ENCODE measurements at regions not wholly inside any gene's neighbourhood (a gene's known extent, or its start where the extent isn't known, plus 50 kb on each side); places are given as distances from the start of the nearest gene placed in this dataset.

DNA sequence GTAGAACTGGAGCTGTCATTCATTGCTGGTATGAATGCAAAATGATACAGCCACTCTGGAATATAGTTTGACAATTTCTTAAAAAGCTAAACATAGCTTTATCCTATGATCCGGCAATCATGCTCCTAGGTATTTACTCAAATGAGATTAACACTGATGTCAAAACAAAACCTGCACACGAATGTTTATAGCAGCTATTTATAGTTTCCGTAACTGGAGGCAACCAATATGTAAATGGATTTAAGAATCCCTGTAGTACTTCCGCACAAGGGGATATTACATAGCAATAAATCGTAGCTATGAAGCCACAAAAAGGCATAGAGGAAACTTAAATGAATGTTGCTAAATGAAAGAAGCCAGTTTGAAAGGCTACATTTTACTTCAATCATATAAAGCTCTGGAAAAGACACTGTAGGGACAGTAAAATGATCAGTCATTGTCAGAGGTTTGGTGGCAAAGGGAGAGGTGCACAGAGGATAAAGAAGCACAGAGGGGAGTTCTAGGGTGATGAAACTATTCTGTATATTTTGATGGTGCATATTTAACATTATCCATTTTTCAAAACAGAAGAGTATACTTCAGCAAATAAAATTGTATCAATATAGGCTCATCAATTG, 1893.0 kb upstream of the PCDH20 start:
- H4K20me1 ChIP-seq (ENCODE audit: insufficient read depth, low read length) = no peaks in the 10 kb centered on the region
- H3K27ac ChIP-seq (ENCODE audit: low read depth, low read length) = no peak overlapping the region
- Mint-ChIP-seq H3K27me3 (ENCODE audit: low read depth, unreplicated experiment) (no peaks in the 10 kb centered on the region), H3K36me3 (ENCODE audit: low read depth, unreplicated experiment) (no peaks in the 10 kb centered on the region), H3K9me3 (ENCODE audit: unreplicated experiment) (no peaks in the 10 kb centered on the region), H3K4me3 (ENCODE audit: unreplicated experiment) (no peak overlapping the region), H3K4me1 (ENCODE audit: low read depth, unreplicated experiment) (no peaks in the 10 kb centered on the region), H3K27ac (ENCODE audit: unreplicated experiment) (no peak overlapping the region)
- no peak for FAIRE-seq
- H3K9me3 ChIP-seq (ENCODE audit: insufficient read depth, low read depth, low read length) = no peaks in the 10 kb centered on the region
- H3K9ac ChIP-seq (ENCODE audit: low read length) = no peak overlapping the region
- no peaks in the 10 kb centered on the region for H3K4me1 ChIP-seq (ENCODE audit: insufficient read depth, low read length)
- no peak for TF ChIP-seq EZH2 (IDR thresholded peaks at IDR 0.05; ENCODE audit: insufficient read depth, low read length)
- TF ChIP-seq, protein P1, sequence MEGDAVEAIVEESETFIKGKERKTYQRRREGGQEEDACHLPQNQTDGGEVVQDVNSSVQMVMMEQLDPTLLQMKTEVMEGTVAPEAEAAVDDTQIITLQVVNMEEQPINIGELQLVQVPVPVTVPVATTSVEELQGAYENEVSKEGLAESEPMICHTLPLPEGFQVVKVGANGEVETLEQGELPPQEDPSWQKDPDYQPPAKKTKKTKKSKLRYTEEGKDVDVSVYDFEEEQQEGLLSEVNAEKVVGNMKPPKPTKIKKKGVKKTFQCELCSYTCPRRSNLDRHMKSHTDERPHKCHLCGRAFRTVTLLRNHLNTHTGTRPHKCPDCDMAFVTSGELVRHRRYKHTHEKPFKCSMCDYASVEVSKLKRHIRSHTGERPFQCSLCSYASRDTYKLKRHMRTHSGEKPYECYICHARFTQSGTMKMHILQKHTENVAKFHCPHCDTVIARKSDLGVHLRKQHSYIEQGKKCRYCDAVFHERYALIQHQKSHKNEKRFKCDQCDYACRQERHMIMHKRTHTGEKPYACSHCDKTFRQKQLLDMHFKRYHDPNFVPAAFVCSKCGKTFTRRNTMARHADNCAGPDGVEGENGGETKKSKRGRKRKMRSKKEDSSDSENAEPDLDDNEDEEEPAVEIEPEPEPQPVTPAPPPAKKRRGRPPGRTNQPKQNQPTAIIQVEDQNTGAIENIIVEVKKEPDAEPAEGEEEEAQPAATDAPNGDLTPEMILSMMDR (IDR thresholded peaks at IDR 0.05; ENCODE audit: insufficient read depth, low read depth, low read length) = no peak
- H2AFZ ChIP-seq (ENCODE audit: low read depth, low read length) = no peak overlapping the region
- DNase-seq (ENCODE audit: low read depth) = no peak
- H3K79me2 ChIP-seq (ENCODE audit: insufficient read depth, low read length) = no peaks in the 10 kb centered on the region
- no peaks in the 10 kb centered on the region for H3K27me3 ChIP-seq (ENCODE audit: insufficient read depth, low read length)
- H3K4me3 ChIP-seq (ENCODE audit: insufficient read depth, low read depth, low read length) = no peak overlapping the region
- no peak overlapping the region for H3K4me2 ChIP-seq (ENCODE audit: low read length)
- no peaks in the 10 kb centered on the region for H3K36me3 ChIP-seq (ENCODE audit: insufficient read depth, low read length)

DNA sequence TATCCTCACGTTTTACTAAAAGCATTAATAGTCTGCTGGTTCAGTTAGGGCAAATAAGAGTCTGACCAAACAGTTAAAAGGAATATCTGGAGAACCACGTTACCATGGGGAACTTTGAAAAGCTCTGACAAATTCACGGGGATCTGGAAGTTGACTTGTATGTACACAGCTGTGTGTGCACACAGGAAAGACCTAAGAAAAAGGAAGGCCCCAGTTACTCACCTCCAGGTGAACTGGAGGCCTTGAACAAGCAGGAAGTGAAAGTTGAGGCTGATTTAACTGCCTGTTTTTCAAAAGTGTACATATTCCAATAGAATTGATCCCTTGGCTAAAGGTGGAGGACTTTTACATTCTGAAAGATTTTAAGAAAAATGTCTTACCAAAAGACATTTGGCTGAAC, 1891.6 kb upstream of the PCDH20 start:
- Mint-ChIP-seq H3K36me3 (ENCODE audit: low read depth, unreplicated experiment) (no peaks in the 10 kb centered on the region), H3K4me1 (ENCODE audit: low read depth, unreplicated experiment) (no peaks in the 10 kb centered on the region), H3K4me3 (ENCODE audit: unreplicated experiment) (no peak overlapping the region), H3K27me3 (ENCODE audit: low read depth, unreplicated experiment) (no peaks in the 10 kb centered on the region), H3K9me3 (ENCODE audit: unreplicated experiment) (no peaks in the 10 kb centered on the region), H3K27ac (ENCODE audit: unreplicated experiment) (no peak overlapping the region)
- Histone ChIP-seq H3K9me3 (ENCODE audit: insufficient read depth, low read depth, low read length) (no peaks in the 10 kb centered on the region), H3K9ac (ENCODE audit: low read length) (no peak overlapping the region), H3K27me3 (ENCODE audit: insufficient read depth, low read length) (no peaks in the 10 kb centered on the region), H3K4me1 (ENCODE audit: insufficient read depth, low read length) (no peaks in the 10 kb centered on the region), H3K4me3 (ENCODE audit: insufficient read depth, low read depth, low read length) (no peak overlapping the region), H2AFZ (ENCODE audit: low read depth, low read length) (no peak overlapping the region), H3K79me2 (ENCODE audit: insufficient read depth, low read length) (no peaks in the 10 kb centered on the region), H3K4me2 (ENCODE audit: low read length) (no peak overlapping the region), H4K20me1 (ENCODE audit: insufficient read depth, low read length) (no peaks in the 10 kb centered on the region), H3K27ac (ENCODE audit: low read depth, low read length) (no peak overlapping the region), H3K36me3 (ENCODE audit: insufficient read depth, low read length) (no peaks in the 10 kb centered on the region)
- no peak for TF ChIP-seq EZH2 (IDR thresholded peaks at IDR 0.05; ENCODE audit: insufficient read depth, low read length)
- TF ChIP-seq, protein P1 (IDR thresholded peaks at IDR 0.05; ENCODE audit: insufficient read depth, low read depth, low read length) = no peak
- DNase-seq (ENCODE audit: low read depth) (no peak), FAIRE-seq (no peak)

DNA sequence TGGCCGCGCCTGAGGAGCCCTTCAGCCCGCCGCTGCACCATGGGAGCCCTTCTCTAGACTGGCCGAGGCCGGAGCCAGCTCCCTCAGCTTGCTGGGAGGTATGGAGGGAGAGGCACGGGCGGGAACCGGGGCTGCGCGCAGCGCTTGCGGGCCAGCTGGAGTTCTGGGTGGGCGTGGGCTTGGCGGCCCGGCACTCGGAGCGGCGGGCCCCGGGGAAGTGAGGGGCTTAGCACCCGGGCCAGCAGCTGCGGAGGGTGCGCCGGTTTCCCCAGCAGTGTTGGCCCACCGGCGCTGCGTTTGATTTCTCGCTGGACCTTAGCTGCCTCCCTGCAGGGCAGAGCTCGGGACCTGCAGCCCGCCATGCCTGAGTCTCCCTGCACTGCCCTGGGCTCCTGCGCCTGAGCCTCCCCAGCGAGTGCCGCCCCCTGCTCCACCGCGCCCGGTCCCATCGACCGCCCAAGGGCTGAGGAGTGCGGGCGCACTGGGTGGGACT, 1890.0 kb upstream of the PCDH20 start:
- H3K9ac ChIP-seq (ENCODE audit: low read length) = no peak overlapping the region

More for the DNA sequence above, 1890.0 kb upstream of the PCDH20 start:
- no peak for TF ChIP-seq EZH2 (IDR thresholded peaks at IDR 0.05; ENCODE audit: insufficient read depth, low read length)
- H3K4me3 Mint-ChIP-seq (ENCODE audit: unreplicated experiment) = no peak overlapping the region
- H3K36me3 ChIP-seq (ENCODE audit: insufficient read depth, low read length) = no peaks in the 10 kb centered on the region
- no peaks in the 10 kb centered on the region for H3K27me3 Mint-ChIP-seq (ENCODE audit: low read depth, unreplicated experiment)
- FAIRE-seq (no peak), DNase-seq (ENCODE audit: low read depth) (no peak)
- no peaks in the 10 kb centered on the region for H3K4me1 ChIP-seq (ENCODE audit: insufficient read depth, low read length)
- no peak overlapping the region for H3K4me2 ChIP-seq (ENCODE audit: low read length)
- H3K79me2 ChIP-seq (ENCODE audit: insufficient read depth, low read length) = no peaks in the 10 kb centered on the region
- H3K9me3 Mint-ChIP-seq (ENCODE audit: unreplicated experiment) = no peaks in the 10 kb centered on the region
- no peak overlapping the region for H3K4me3 ChIP-seq (ENCODE audit: insufficient read depth, low read depth, low read length)
- H3K36me3 Mint-ChIP-seq (ENCODE audit: low read depth, unreplicated experiment) = no peaks in the 10 kb centered on the region
- no peaks in the 10 kb centered on the region for H3K9me3 ChIP-seq (ENCODE audit: insufficient read depth, low read depth, low read length)
- no peaks in the 10 kb centered on the region for H4K20me1 ChIP-seq (ENCODE audit: insufficient read depth, low read length)
- H2AFZ ChIP-seq (ENCODE audit: low read depth, low read length) = no peak overlapping the region
- H3K27ac Mint-ChIP-seq (ENCODE audit: unreplicated experiment) = no peak overlapping the region
- H3K27ac ChIP-seq (ENCODE audit: low read depth, low read length) = no peak overlapping the region
- H3K4me1 Mint-ChIP-seq (ENCODE audit: low read depth, unreplicated experiment) = no peaks in the 10 kb centered on the region
- H3K27me3 ChIP-seq (ENCODE audit: insufficient read depth, low read length) = no peaks in the 10 kb centered on the region

Measured in astrocyte (in vitro differentiated cells and primary cell).